Ovary (tissue), 7 donors: ENCODE measurements at regions not wholly inside any gene's neighbourhood (a gene's known extent, or its start where the extent isn't known, plus 50 kb on each side); places are given as distances from the start of the nearest gene placed in this dataset.
"Not testable (repeated sequence)": the region's sequence is repeated elsewhere in the genome, so short reads cannot be mapped to it uniquely, and the experiment has no call there.

ENCODE experiments used
- DNase-seq, 5 donors: peaks; one replicate each; pipeline ENCODE4 v3.0.0-alpha.2; 2019 to 2020
- H3K27ac ChIP-seq, 2 donors: fragments of 200-600 bp; one replicate each; pipeline versions ENCODE4 v1.5.1 to v1.8.0; 2019 to 2022
- H3K27me3 ChIP-seq: fragments of 200-600 bp; one replicate; pipeline ENCODE4 v1.8.0; 2022
- H3K36me3 ChIP-seq: fragments of 200-600 bp; sonication (generic); one replicate; pipeline ENCODE4 v1.5.1; 2019
- H3K4me1 ChIP-seq: one replicate; pipeline ENCODE4 v1.8.1; 2013; ENCODE audit warnings: mild to moderate bottlenecking, moderate library complexity; ENCODE audit not compliant: insufficient read depth
- H3K4me3 ChIP-seq: fragments of 200-600 bp; sonication (generic); one replicate; pipeline ENCODE4 v1.5.1; 2017
- H3K9me3 ChIP-seq, 2 donors: fragments of 200-600 bp in 1 of 2; sonication (generic) in 1 of 2; one replicate each; pipeline versions ENCODE4 v1.5.1 to v1.8.1; 2013 to 2019; ENCODE audit warnings: mild to moderate bottlenecking in 1 of 2, moderate library complexity in 1 of 2
- EP300 ChIP-seq: sonication (generic); formaldehyde crosslinking; IDR thresholded peaks from one replicate; pipeline ENCODE4 v1.6.1; 2017; ENCODE audit warnings: antibody characterized with exemption
- POLR2A ChIP-seq: fragments of 450-650 bp; IDR thresholded peaks from one replicate; pipeline ENCODE4 v1.6.1; 2017; ENCODE audit warnings: antibody characterized with exemption, mild to moderate bottlenecking, moderate library complexity
- WGBS, 3 donors: extraction: QIAGEN DNeasy Blood & Tissue Kit in 1 of 3; methylation state at CpG; one replicate each; pipeline versions ENCODE4 v1.1.5 to v1.1.7; 2013 to 2017; 5-methylcytosine and 5-hydroxymethylcytosine counted together
- intact Hi-C, 4 donors: fragments of 100-400 bp; cut with DNase I; formaldehyde crosslinking; loops; one replicate each; pipeline versions ENCODE4 v1.11.0 to v1.15.1; 2022 to 2023
- TF ChIP-seq, protein P1 (sequence below), 3 donors: fragments of 450-650 bp in 2 of 3; fragments of 200-600 bp in 1 of 3; IDR thresholded peaks; one replicate each; pipeline versions ENCODE4 v1.5.1 to v1.8.0; 2016 to 2022; ENCODE audit warnings: antibody characterized with exemption in 3 of 3, mild to moderate bottlenecking in 1 of 3
- donor health status: DM: no; HTN: no; CAD: no; lungs with moderate emphysema.
- donor health status: DM: no; HTN: no; CAD: no.
- donor health status: Bipolar disorder and iron deficiency.
- donor health status: DM: no; HTN: no; CAD: no.
- donor health status: DM: yes; HTN: yes; CAD: no.

DNA sequence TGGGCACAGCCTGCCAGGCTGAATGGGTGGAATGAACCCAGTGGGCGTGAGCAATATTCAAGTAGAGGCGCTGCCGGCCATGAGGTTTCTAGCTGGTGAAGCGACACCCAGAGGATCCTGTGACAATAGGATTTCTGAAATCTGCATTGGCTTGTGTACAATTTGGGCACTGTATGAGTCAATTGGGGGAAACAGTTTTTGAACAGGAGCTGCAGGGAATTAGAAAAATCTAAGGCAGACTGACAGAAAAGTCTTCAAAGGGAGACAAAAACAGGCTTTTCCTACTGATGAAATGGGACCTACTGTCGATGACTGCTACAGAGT lies 145.2 kb downstream of the GPCPD1 start:
- TF ChIP-seq POLR2A: no peak
- TF ChIP-seq EP300: no peak
- no peak for DNase-seq
- intact Hi-C loops: no loop called here
- Histone ChIP-seq H3K4me3 (no peak overlapping the region), H3K4me1 (no peaks in the 10 kb centered on the region), H3K27me3 (no peaks in the 10 kb centered on the region), H3K9me3 (no peaks in the 10 kb centered on the region), H3K27ac (no peak overlapping the region), H3K36me3 (no peaks in the 10 kb centered on the region)
- 82 to 89% (median 83%) methylated on average over 5 of the region's 5 CpGs for WGBS, 3 donors

DNA sequence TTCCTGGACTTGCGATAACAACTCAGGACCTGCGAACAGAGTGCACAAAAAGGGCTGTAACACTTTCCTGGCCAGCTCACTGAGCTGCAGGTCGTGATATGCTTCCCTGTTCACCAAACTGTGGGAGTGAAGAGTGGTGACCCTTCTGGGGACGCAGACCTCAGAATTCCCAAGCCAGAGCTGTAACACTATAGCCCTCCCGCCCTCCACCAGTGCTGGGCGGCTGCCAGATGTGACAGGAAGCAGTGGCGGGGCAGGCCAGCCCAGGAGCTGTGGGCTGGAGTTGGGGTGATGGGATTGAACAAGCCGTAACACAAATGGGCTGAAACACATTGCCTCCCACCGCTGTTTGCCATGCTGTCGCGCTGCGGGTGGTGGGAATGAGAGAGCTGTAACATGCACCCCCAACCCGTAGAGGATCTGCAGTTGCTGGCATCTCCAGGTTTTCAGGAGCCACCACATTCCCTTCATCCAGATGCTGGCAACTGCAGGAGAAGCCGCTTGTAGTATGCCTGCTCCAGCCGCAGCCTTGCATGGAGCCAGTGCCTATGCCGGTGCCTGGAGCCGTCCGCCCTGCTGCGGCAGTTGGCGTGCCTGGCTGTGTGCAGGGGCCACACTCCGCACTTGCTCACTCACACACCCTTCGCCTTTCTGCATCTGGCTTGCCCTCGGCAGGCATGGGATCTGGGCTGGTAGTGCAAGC lies 145.8 kb downstream of the GPCPD1 start:
- H3K36me3 ChIP-seq: no peaks in the 10 kb centered on the region
- no peak for DNase-seq
- TF ChIP-seq POLR2A: no peak
- TF ChIP-seq EP300: no peak
- TF ChIP-seq, protein P1, sequence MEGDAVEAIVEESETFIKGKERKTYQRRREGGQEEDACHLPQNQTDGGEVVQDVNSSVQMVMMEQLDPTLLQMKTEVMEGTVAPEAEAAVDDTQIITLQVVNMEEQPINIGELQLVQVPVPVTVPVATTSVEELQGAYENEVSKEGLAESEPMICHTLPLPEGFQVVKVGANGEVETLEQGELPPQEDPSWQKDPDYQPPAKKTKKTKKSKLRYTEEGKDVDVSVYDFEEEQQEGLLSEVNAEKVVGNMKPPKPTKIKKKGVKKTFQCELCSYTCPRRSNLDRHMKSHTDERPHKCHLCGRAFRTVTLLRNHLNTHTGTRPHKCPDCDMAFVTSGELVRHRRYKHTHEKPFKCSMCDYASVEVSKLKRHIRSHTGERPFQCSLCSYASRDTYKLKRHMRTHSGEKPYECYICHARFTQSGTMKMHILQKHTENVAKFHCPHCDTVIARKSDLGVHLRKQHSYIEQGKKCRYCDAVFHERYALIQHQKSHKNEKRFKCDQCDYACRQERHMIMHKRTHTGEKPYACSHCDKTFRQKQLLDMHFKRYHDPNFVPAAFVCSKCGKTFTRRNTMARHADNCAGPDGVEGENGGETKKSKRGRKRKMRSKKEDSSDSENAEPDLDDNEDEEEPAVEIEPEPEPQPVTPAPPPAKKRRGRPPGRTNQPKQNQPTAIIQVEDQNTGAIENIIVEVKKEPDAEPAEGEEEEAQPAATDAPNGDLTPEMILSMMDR (IDR thresholded peaks at IDR 0.05): no peak
- H3K4me3 ChIP-seq: no peak overlapping the region
- H3K27ac ChIP-seq: no peak overlapping the region
- intact Hi-C loops: no loop called here
- H3K9me3 ChIP-seq: no peaks in the 10 kb centered on the region
- no peaks in the 10 kb centered on the region for H3K4me1 ChIP-seq
- 73 to 78% (median 77%) methylated on average over 23 of the region's 23 CpGs for WGBS, 3 donors
- H3K27me3 ChIP-seq: no peaks in the 10 kb centered on the region

DNA sequence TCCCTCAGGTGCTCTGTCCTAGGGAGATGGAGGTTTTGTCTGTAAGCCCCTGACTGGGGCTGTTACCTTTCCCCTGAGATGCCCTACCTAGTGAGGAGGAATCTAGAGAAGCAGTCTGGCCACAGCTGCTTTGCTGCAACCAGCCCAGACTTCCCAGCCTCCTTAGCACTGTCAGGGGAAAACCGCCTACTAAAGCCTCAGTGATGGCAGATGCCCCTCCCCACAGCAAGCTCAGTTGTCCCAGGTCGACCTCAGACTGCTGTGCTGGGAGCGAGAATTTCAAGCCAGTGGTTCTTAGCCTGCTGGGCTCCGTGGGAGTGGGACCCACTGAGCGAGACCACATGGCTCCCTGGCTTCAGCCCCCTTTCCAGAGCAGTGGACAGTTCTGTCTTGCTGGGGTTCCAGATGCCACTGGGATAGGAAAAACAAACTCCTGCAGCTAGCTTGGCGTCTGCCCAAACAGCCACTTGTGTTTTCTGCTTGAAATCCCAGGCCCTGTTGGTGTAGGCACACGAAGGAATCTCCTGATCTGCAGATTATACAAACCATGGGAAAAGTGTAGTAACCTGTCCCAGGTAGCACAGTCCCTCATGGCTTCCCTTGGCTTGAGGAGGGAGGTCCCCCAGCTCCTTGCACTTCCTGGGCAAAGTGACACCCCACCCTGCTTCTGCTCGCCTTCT lies 146.4 kb upstream of the PROKR2 start:
- WGBS, 3 donors: 38 to 59% (median 41%) methylated on average over 7 to 8 of the region's 8 CpGs
- Histone ChIP-seq H3K4me1 (no peaks in the 10 kb centered on the region), H3K9me3 (no peaks in the 10 kb centered on the region), H3K27me3 (no peaks in the 10 kb centered on the region), H3K27ac (no peak overlapping the region), H3K4me3 (no peak overlapping the region), H3K36me3 (no peaks in the 10 kb centered on the region)
- no peak for DNase-seq
- intact Hi-C loops: no loop called here
- TF ChIP-seq EP300 (no peak), POLR2A (no peak)
- TF ChIP-seq, protein P1 (IDR thresholded peaks at IDR 0.05): no peak

DNA sequence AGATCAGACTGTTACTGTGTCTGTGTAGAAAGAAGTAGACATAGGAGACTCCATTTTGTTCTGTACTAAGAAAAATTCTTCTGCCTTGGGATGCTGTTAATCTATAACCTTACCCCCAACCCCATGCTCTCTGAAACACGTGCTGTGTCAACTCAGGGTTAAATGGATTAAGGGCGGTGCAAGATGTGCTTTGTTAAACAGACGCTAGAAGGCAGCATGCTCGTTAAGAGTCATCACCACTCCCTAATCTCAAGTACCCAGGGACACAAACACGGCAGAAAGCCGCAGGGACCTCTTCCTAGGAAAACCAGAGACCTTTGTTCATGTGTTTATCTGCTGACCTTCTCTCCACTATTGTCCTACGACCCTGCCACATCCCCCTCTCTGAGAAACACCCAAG lies 137.0 kb upstream of the PROKR2 start:
- H3K4me3 ChIP-seq, H3K9me3 ChIP-seq, DNase-seq, H3K4me1 ChIP-seq, H3K36me3 ChIP-seq, H3K27ac ChIP-seq, H3K27me3 ChIP-seq: not testable (repeated sequence)
- 43 to 55% (median 49%) methylated on average over 7 of the region's 7 CpGs for WGBS, 3 donors
- intact Hi-C loops: loop anchor here in 1 of 4 donors (5.0 kb wide), 1 partner anchor 681 kb away; no protein-coding TSS in a partner anchor

DNA sequence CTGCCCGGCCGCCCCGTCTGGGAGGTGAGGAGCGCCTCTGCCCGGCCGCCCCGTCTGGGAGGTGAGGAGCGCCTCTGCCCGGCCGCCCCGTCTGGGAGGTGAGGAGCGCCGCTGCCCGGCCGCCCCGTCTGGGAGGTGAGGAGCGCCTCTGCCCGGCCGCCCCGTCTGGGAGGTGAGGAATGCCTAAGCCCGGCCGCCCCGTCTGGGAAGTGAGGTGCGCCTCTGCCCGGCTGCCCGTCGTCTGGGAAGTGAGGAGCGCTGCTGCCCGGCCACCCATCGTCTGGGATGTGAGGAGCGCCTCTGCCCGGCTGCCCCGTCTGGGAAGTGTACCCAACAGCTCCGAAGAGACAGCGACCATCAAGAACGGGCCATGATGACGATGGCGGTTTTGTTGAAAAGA lies 136.6 kb upstream of the PROKR2 start:
- not testable (repeated sequence) for H3K4me3 ChIP-seq, H3K4me1 ChIP-seq, H3K27ac ChIP-seq, H3K27me3 ChIP-seq, H3K9me3 ChIP-seq, DNase-seq, H3K36me3 ChIP-seq
- 95 to 96% (median 96%) methylated on average over 24 to 37 of the region's 38 CpGs for WGBS, 3 donors
- intact Hi-C loops: loop anchor here in 1 of 4 donors (5.0 kb wide), 1 partner anchor 681 kb away; no protein-coding TSS in a partner anchor

DNA sequence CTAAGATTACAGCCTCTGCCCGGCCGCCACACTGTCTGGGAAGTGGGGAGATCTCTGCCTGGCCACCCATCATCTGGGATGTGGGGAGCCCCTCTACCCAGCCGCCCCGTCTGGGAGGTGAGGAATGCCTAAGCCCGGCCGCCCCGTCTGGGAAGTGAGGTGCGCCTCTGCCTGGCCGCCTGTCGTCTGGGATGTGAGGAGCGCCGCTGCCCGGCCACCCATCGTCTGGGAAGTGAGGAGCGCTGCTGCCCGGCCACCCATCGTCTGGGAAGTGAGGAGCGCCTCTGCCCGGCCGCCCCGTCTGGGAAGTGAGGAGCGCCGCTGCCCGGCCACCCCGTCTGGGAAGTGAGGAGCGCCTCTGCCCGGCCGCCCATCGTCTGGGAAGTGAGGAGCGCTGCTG lies 135.9 kb upstream of the PROKR2 start:
- H3K9me3 ChIP-seq, H3K27me3 ChIP-seq, H3K4me1 ChIP-seq, H3K36me3 ChIP-seq, H3K27ac ChIP-seq, DNase-seq, H3K4me3 ChIP-seq: not testable (repeated sequence)
- intact Hi-C loops: loop anchor here in 1 of 4 donors (5.0 kb wide), 1 partner anchor 680 kb away; no protein-coding TSS in a partner anchor
- WGBS, 3 donors: 93 to 97% (median 95%) methylated on average over 13 to 30 of the region's 30 CpGs

DNA sequence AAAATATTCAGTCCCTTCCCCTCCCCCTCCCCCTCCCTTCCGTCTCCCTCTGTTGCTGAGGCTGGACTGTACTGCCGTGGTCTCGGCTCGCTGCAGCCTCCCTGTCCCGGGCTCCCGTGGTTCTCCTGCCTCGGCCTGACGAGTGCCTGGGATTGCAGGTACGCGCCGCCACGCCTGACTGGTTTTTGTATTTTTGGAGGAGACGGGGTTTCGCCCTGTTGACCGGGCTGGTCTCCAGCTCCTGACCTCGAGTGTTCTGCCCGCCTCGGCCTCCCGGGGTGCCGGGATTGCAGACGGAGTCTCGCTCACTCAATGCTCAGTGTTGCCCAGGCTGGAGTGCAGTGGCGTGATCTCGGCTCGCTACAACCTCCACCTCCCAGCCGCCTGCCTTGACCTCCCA lies 135.5 kb upstream of the PROKR2 start:
- not testable (repeated sequence) for H3K36me3 ChIP-seq, H3K27me3 ChIP-seq, H3K27ac ChIP-seq, DNase-seq, H3K4me3 ChIP-seq, H3K9me3 ChIP-seq, H3K4me1 ChIP-seq
- intact Hi-C loops: loop anchor here in 1 of 4 donors (5.0 kb wide), 1 partner anchor 680 kb away; no protein-coding TSS in a partner anchor
- WGBS, 3 donors: 91 to 95% (median 92%) methylated on average over 25 to 26 of the region's 26 CpGs
